Glutamatergic neuron (in vitro differentiated cells): ENCODE measurements at regions not wholly inside any gene's neighbourhood (a gene's known extent, or its start where the extent isn't known, plus 50 kb on each side); places are given as distances from the start of the nearest gene placed in this dataset.

ENCODE experiments used
- DNase-seq: peaks from one replicate; pipeline ENCODE4 v3.0.0; 2022
- H3K27ac Mint-ChIP-seq: one replicate; pipeline ENCODE4 v1.8.0; 2020; ENCODE audit warnings: mild to moderate bottlenecking, mixed read lengths, inconsistent platforms; ENCODE audit not compliant: unreplicated experiment
- H3K27me3 Mint-ChIP-seq: one replicate; pipeline ENCODE4 v1.8.0; 2020; ENCODE audit warnings: mild to moderate bottlenecking, moderate library complexity, mixed read lengths, inconsistent platforms; ENCODE audit not compliant: unreplicated experiment
- H3K36me3 Mint-ChIP-seq: one replicate; pipeline ENCODE4 v1.8.0; 2020; ENCODE audit warnings: mild to moderate bottlenecking, mixed read lengths, inconsistent platforms; ENCODE audit not compliant: unreplicated experiment
- H3K4me1 Mint-ChIP-seq: one replicate; pipeline ENCODE4 v1.8.0; 2020; ENCODE audit warnings: mild to moderate bottlenecking, low read depth, mixed read lengths, inconsistent platforms; ENCODE audit not compliant: unreplicated experiment
- H3K4me3 Mint-ChIP-seq: one replicate; pipeline ENCODE4 v1.8.0; 2020; ENCODE audit warnings: mild to moderate bottlenecking, mixed read lengths, inconsistent platforms; ENCODE audit not compliant: unreplicated experiment
- H3K9me3 Mint-ChIP-seq: one replicate; pipeline ENCODE4 v1.8.0; 2020; ENCODE audit warnings: mild to moderate bottlenecking, moderate library complexity, mixed read lengths, inconsistent platforms; ENCODE audit not compliant: unreplicated experiment
- TF ChIP-seq, protein P1 (sequence below): fragments of 200-600 bp; sonication (generic); IDR thresholded peaks from one replicate; pipeline ENCODE4 v1.5.0; 2021; ENCODE audit not compliant: partially characterized antibody, unreplicated experiment

DNA sequence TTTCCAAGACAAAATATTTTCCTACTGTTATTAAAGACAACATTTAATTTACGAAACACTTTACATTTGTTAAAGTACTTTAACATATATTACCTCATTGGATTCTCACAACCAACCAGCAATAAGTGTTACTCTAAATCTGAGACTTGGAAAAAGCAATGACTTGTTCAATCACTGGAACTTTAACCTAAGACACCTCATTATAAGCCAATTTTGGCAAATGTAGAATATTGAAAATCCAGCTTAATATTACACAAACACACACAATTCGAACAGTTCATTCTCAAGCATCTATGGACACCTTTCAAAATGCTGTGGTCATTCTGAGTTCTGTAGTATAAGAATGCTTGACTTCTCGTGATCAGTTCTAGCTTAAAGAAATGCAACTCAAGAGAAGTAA lies 619.4 kb upstream of the CHAC2 start:
- no peaks in the 10 kb centered on the region for H3K27me3 Mint-ChIP-seq
- TF ChIP-seq, protein P1, sequence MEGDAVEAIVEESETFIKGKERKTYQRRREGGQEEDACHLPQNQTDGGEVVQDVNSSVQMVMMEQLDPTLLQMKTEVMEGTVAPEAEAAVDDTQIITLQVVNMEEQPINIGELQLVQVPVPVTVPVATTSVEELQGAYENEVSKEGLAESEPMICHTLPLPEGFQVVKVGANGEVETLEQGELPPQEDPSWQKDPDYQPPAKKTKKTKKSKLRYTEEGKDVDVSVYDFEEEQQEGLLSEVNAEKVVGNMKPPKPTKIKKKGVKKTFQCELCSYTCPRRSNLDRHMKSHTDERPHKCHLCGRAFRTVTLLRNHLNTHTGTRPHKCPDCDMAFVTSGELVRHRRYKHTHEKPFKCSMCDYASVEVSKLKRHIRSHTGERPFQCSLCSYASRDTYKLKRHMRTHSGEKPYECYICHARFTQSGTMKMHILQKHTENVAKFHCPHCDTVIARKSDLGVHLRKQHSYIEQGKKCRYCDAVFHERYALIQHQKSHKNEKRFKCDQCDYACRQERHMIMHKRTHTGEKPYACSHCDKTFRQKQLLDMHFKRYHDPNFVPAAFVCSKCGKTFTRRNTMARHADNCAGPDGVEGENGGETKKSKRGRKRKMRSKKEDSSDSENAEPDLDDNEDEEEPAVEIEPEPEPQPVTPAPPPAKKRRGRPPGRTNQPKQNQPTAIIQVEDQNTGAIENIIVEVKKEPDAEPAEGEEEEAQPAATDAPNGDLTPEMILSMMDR, result no peak
- no peak overlapping the region for H3K4me3 Mint-ChIP-seq
- H3K27ac Mint-ChIP-seq, result no peak overlapping the region
- no peak for DNase-seq
- no peaks in the 10 kb centered on the region for H3K4me1 Mint-ChIP-seq
- no peaks in the 10 kb centered on the region for H3K9me3 Mint-ChIP-seq
- no peaks in the 10 kb centered on the region for H3K36me3 Mint-ChIP-seq

DNA sequence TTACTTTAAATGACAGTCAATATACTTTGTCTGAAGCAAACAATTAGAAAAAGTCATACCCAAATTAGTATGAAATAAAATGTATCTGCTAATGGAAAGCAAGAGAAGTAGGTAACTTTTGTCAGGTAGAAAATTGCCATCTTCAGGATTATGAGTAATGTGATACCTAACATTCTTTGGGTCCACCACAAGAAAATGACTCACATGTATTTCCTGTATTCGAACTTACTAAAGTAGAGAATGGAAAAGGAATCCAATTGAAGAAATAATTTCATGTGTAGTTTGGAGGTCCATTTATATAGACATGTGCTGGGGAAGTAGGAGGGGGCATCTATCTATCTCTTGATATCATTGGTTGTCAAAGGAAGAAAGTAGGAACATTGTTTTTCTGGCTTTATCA lies 636.2 kb upstream of the CHAC2 start:
- no peaks in the 10 kb centered on the region for H3K4me1 Mint-ChIP-seq
- TF ChIP-seq, protein P1, result no peak
- H3K9me3 Mint-ChIP-seq, result no peaks in the 10 kb centered on the region
- no peaks in the 10 kb centered on the region for H3K36me3 Mint-ChIP-seq
- H3K27ac Mint-ChIP-seq, result no peak overlapping the region
- DNase-seq, result no peak
- no peaks in the 10 kb centered on the region for H3K27me3 Mint-ChIP-seq
- no peak overlapping the region for H3K4me3 Mint-ChIP-seq

DNA sequence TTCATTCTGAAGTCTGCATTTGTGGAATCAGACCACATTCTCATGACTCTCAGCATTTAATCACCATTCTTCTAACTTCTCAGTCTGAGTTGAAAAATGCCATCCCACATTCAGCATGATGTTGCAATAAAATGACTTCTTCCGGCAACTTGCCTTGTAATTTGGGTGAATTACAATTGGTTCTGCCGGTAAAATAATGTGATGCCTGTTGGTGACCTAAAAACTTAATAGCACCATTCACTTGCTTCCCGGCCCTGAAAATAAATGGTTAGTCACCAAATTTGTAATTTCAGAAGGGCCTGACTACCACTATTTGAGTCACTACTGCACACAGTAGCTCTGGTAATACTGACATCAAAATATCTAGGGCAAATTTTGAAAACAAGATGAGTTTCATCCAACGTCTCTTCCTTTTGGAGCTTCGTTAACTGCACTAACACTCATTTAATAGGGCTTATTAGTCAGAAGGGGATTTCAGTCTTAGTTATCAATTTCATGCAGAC lies 637.1 kb upstream of the CHAC2 start:
- TF ChIP-seq, protein P1, result no peak
- no peak overlapping the region for H3K27ac Mint-ChIP-seq

DNA sequence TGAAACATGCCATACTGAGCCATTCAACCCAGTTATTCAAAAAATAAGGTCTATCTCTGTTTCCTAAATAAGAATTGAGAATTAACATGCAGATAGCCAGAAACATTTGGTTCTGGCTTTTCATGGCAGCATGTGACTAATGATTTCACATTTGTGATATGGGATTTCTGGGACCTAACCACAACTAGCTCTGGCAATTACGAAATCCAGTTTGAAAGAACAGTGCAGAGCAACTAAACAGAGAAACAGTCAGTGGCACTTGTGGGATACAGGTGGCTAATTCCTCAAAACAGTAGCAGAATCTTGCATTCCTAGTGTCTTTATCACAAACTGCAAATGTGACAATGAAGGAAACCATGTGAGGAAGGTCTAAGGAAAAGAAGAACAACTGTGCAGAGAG lies 637.8 kb upstream of the CHAC2 start:
- H3K9me3 Mint-ChIP-seq, result no peaks in the 10 kb centered on the region
- TF ChIP-seq, protein P1, result no peak
- H3K4me1 Mint-ChIP-seq, result no peaks in the 10 kb centered on the region
- H3K27ac Mint-ChIP-seq, result no peak overlapping the region
- H3K27me3 Mint-ChIP-seq, result no peaks in the 10 kb centered on the region
- H3K36me3 Mint-ChIP-seq, result no peaks in the 10 kb centered on the region
- H3K4me3 Mint-ChIP-seq, result no peak overlapping the region
- DNase-seq, result no peak

More for the DNA sequence above, 637.1 kb upstream of the CHAC2 start:
- DNase-seq, result no peak
- H3K27me3 Mint-ChIP-seq, result no peaks in the 10 kb centered on the region
- H3K4me1 Mint-ChIP-seq, result no peaks in the 10 kb centered on the region
- H3K4me3 Mint-ChIP-seq, result no peak overlapping the region
- no peaks in the 10 kb centered on the region for H3K36me3 Mint-ChIP-seq
- H3K9me3 Mint-ChIP-seq, result no peaks in the 10 kb centered on the region

DNA sequence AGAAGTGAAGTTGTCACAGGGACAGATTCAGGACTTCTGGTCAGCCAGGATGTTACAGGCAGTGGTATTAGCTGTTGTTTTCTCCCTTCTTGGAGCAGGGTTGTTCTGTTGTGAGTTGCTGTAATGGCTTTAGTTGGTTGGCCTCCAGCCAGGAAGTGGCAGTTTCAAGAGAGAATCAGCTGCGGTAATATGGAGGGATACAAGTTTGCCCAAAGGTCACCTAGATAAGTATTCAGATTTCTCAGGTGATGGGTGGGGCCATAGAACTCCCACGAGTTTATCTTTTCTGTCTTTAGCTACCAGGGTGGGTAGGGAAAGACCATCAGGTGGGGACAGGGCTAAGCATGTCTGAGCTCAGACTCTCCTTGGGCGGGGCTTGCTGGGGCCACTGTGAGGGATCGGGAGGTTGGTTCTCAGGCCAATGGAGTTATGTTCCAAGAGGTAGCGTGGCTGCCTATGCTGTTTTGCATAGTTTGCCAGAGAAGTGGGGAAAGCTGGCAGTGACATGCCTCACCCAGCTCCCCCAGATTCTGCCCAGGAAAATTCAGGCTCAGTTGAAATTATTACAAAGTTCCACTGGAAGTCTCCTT lies 640.4 kb upstream of the CHAC2 start:
- Mint-ChIP-seq H3K4me3 (no peak overlapping the region), H3K27me3 (no peaks in the 10 kb centered on the region), H3K27ac (no peak overlapping the region), H3K36me3 (no peaks in the 10 kb centered on the region), H3K9me3 (no peaks in the 10 kb centered on the region), H3K4me1 (no peaks in the 10 kb centered on the region)
- TF ChIP-seq, protein P1, result no peak
- DNase-seq, result no peak
